OCI-LY7 (cell line): ENCODE measurements at regions not wholly inside any gene's neighbourhood (a gene's known extent, or its start where the extent isn't known, plus 50 kb on each side); places are given as distances from the start of the nearest gene placed in this dataset.

Experiments used
- CTCF ChIP-seq: fragments of 200-600 bp; sonication (generic); conservative IDR thresholded peaks from 2 replicates; pipeline ENCODE4 v1.5.1; 2014; ENCODE audit warnings: mild to moderate bottlenecking, antibody characterized with exemption, low read length, moderate library complexity, mixed read lengths
- EZH2phosphoT487 ChIP-seq: fragments of 200-600 bp; sonication (generic); IDR thresholded peaks from 2 replicates; pipeline ENCODE4 v1.6.1; 2018; ENCODE audit warnings: low read depth, borderline replicate concordance, mild to moderate bottlenecking, mixed run types, antibody characterized with exemption, low read length, moderate library complexity, mixed read lengths

GRCh38 chr10:36097696-36098095 lies 455.6 kb upstream of the FZD8 start:
- TF ChIP-seq CTCF (no peak), EZH2phosphoT487 (no peak)
